Right lobe of liver (tissue), 4 donors: ENCODE measurements at regions not wholly inside any gene's neighbourhood (a gene's known extent, or its start where the extent isn't known, plus 50 kb on each side); places are given as distances from the start of the nearest gene placed in this dataset.

Source experiments
- POLR2A ChIP-seq: fragments of 450-650 bp; IDR thresholded peaks from one replicate; pipeline ENCODE4 v1.6.1; 2017; ENCODE audit warnings: antibody characterized with exemption, mild to moderate bottlenecking
- TF ChIP-seq, protein P1 (sequence below), 4 donors: fragments of 200-600 bp in 3 of 4; fragments of 450-650 bp in 1 of 4; IDR thresholded peaks; one replicate each; pipeline versions ENCODE4 v1.5.1 to v1.8.0; 2016 to 2022; ENCODE audit warnings: antibody characterized with exemption in 4 of 4, mild to moderate bottlenecking in 2 of 4
- donor health status: DM: no; HTN: no; CAD: no.
- donor health status: DM: no; HTN: no; CAD: no.
- donor health status: DM: no; HTN: yes; CAD: no.

DNA sequence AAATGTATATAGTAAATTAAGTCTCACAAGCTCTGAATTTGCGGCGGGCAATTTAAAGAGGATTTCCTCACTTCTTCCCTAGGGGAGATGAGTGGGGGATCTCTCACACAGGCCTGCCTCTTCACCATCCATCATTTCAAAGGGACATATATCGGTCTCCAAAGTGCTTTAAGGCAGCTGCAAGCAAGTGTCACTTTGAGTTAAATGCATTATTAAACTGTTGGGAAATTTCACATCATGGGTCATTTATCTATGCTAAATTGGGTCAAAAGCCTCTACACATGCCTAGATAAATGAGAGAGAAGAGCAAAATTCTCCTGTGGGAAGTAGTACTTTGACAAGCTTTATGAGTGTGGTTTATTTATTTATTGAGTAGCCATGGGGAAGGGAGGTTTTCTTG, 1106.1 kb upstream of the GOT2 start:
- no peak for TF ChIP-seq POLR2A
- TF ChIP-seq, protein P1, sequence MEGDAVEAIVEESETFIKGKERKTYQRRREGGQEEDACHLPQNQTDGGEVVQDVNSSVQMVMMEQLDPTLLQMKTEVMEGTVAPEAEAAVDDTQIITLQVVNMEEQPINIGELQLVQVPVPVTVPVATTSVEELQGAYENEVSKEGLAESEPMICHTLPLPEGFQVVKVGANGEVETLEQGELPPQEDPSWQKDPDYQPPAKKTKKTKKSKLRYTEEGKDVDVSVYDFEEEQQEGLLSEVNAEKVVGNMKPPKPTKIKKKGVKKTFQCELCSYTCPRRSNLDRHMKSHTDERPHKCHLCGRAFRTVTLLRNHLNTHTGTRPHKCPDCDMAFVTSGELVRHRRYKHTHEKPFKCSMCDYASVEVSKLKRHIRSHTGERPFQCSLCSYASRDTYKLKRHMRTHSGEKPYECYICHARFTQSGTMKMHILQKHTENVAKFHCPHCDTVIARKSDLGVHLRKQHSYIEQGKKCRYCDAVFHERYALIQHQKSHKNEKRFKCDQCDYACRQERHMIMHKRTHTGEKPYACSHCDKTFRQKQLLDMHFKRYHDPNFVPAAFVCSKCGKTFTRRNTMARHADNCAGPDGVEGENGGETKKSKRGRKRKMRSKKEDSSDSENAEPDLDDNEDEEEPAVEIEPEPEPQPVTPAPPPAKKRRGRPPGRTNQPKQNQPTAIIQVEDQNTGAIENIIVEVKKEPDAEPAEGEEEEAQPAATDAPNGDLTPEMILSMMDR (IDR thresholded peaks at IDR 0.05) = no peak
